Middle frontal gyrus (tissue), 1 donor: ENCODE measurements at regions not wholly inside any gene's neighbourhood (a gene's known extent, or its start where the extent isn't known, plus 50 kb on each side); places are given as distances from the start of the nearest gene placed in this dataset.

Experiments
- DNase-seq: peaks from one replicate; pipeline ENCODE4 v3.0.0-alpha.2; 2015; ENCODE audit warnings: low spot score; ENCODE audit errors: extremely low spot score

DNA sequence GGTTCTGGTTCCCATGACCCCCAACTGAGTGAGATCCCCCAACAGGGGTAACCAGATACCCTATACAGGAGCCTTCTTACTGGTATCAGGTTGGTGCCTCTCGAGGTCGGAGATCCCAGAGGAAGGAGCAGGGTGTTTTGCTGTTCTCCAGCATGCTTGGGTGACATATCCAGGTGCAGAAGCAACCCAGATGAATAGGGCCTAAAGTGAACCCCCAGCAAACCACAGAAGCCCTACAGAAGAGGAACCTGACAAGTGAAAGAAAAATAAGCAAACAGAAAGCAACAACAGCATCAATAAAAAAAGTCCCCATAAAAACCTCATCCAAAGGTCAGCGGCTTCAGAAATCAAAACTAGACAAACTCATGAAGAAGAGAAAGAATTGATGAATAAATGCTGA is 633.4 kb upstream of the CXADR start:
- DNase-seq: no peak

DNA sequence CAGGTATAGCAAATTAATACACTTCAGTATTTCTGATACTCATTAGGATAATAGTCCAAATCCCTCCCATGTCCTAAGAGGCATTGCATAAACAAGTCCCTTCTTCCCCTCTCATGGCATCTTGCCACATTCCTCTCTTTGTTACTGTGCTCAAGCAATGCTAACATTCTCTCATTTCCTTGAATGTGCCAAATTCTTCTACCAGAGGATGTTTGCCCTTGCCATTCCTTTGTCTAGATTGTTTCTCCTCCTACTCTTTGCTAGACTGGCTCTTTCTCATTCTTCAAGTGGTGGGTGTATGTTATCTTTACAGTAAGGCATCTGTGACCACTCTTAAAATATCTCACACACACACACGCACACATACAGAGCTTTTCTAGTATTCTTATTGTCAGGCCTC is 621.0 kb upstream of the CXADR start:
- DNase-seq: no peak

DNA sequence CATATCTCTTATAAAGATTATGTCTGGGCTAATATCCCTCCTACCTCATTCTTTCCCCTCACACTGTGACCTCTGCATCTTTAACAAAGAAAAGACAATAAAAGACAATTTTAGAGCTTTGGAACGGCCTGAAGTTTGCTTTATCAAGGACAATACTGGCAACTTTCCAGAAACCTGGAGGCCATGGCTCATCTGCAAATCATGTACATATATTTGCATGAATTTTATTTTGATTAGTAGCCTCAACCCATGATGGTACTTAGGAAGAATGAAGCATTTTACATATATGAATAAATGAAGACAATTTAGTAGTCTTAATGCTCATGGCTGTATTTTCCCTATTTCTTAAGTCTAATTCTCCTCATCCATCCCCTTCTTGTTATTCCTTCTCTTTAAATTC is 612.2 kb upstream of the CXADR start:
- DNase-seq: no peak

- DNase-seq: no peak
Measured at GRCh38 chr21:16908077-16908476, 604.8 kb upstream of the CXADR start.

DNA sequence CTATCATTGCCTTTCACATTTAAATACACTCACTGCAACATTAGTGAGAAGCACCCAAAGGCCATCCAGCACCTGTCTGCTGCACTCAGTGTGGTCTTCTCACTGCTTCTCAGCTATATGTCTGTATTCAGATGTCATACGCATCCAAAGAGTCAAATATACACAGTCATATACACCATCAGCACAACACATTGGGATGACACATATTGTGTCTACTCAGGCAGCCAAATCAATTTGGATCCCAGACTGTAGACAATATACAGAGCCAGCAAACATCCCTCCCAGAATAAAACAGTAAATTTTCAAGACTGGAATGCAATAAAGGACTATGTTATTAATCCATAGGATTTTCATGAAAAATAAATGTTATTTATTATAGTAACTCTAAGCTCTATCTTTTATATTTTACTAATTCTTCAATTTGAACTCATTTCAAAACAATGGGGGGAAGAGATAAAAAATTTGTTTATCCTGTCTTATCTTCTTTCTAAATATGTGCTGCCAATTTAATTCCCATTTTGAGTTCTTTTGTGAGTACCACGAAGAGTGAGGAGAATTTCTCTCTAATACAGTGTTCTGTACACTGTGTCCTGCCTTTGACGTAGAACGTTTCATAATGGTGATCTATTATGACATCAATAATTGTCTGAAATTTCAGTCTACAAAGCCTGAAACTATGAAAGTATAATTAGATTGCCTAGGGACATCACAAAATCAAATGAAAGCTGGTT is 602.2 kb upstream of the CXADR start:
- no peak for DNase-seq

DNA sequence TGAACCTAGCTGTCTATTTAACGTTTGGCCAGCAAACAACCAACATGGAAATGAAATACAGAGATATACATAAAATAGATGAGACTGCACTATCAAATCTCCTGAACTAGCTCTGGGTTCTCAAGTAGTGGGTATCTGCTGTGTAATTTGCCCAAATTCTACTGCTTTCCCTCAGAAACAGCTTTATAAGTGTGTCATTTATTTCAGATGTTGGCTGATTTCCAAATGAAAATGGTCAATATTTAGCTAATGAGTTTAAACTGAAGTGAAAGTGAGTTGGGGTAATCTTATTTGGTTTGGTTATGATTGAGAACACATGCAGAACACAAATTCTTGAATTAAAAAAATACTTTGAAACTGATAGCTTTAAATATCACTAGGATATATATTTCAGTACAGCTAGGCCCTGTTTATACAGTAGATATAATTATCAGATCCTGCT is 601.7 kb upstream of the CXADR start:
- no peak for DNase-seq

DNA sequence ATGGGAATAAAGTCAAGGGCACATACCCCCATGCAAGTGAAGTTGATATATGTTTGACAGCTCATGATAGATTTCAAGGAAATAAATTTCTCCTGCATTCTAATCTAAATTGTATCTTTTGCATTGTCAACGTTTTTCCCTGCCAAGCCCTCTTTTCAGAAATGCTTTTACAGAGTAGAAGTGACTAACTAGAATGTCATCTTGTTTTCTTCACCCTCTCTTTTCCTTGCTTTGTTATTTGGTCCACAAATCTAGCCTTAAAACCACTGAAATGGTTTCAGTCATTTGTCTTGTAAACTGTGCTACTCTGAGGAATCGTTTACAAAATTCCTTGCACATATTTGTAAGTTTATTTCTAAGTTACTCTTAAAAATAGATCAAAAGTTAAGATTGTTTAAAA is 600.8 kb upstream of the CXADR start:
- DNase-seq: no peak

GRCh38 chr21:16913010-16913409 is 599.8 kb upstream of the CXADR start:
- DNase-seq: no peak

DNA sequence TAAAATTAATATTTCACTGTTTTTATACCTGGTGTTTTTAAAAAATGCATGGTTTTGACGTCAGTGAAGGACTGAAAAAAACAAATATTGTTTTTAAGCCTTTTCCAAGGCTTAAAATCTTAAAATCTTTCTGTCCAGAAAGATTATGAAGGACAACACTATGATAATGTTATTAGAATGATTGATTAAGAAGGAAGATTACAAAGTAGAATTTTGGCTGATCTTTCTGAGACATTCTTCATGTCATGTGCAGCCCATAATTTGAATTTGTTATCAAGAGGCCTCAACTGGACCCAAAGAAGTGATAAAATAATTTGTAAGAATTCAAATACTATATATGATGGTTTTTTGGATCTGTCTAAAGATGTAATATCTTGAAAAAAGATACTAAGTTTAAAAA is 584.4 kb upstream of the CXADR start:
- no peak for DNase-seq

GRCh38 chr21:16932314-16932713 is 580.5 kb upstream of the CXADR start:
- no peak for DNase-seq

DNA sequence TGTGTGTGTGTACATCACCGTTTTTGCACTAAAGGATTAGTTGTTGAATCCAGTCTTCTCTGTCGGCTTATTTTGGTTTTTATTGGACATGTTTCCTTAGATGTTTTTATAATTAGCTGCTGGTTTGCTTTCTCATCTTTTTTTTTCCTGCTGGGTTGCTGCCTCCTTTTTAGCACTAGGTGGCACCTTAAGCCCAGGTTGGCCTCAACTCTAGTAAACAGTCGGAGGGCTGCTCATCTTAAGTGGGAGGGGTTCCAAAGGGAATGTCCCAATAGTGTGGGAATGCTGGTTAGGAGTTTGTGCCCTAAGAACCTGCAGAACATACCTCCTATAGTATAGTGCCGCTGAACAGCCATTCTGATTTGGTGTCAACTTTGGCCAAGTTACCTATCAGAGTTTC is 570.1 kb upstream of the CXADR start:
- no peak for DNase-seq

- DNase-seq: no peak
Measured at GRCh38 chr21:16943231-16943630, 569.6 kb upstream of the CXADR start.

- DNase-seq: no peak
Measured at GRCh38 chr21:16945580-16945979, 567.3 kb upstream of the CXADR start.

DNA sequence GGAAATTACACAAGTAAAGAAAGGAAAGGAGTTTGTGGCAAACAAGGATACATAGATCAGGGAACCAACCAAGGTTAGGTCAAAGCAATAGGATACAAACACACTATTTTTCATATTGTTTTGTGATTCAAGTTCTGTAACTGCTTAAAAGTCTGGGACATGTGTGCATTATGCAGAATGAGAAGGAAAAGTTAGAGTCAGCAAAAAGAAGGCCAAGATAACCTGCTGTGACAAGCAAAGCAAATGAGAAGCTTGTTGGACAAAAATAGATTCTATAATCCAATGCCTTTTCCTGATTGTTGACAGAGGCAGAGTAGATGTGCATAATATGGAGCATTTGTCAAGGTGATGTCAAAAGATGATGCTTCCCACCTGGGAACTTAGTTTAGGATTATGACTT is 556.0 kb upstream of the CXADR start:
- no peak for DNase-seq

- no peak for DNase-seq
Measured at GRCh38 chr21:16965424-16965823, 547.4 kb upstream of the CXADR start.

- no peak for DNase-seq
Measured at GRCh38 chr21:16968436-16968835, 544.4 kb upstream of the CXADR start.

DNA sequence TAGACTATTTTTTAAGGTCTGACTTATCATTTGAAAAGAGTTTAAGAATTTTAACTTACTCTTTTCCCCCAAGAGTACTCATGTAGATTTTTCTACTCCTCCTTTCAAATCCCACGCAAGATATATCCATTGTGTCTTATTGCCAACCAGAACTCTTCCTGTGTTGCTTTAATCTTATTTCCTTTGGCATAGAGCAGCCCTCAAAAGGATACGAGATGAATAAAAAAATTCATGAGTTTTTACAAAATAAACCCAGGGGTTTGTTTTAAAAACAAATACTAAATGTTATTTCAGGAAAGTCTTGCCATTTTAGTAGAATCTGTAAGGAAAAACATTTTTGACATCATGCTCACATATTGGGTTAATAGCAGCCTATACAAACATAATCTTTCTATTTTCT is 543.2 kb upstream of the CXADR start:
- DNase-seq: no peak

DNA sequence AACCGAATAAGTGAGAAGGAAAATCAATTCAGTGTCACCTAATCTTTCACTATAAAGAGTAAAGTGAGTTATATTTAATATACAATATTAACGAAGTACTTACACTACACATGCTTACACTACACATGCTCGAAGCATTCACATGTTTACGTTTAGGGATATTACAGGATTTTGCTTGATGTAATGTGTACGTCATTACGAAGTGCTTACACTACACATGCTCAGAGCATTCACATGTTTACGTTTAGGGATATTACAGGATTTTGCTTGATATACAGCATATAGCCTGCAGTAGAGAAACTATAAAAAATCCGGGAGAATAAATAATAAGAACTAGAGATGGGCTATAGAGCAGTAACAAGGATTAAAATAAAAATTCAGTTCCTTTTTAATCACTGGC is 538.8 kb upstream of the CXADR start:
- no peak for DNase-seq

DNA sequence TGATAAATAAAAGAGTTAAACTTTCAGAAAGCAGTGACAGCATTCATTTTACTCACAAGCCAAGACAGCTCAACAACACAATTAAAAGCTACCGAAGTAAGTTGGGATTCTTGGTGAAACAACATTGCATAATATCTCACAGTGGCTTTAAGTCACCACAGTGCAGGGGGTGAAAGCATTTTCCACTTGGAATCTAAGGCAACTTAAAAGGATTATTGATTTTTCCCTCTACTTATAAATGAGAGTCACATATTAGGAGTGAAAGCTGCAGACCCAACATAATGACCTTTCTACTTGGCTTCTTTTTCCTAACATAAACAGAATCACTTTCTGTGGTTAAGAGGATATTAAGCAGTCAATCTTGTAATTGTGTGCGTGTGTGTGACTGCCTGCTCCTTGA is 536.6 kb upstream of the CXADR start:
- no peak for DNase-seq

GRCh38 chr21:16978309-16978895 is 534.4 kb upstream of the CXADR start:
- no peak for DNase-seq

DNA sequence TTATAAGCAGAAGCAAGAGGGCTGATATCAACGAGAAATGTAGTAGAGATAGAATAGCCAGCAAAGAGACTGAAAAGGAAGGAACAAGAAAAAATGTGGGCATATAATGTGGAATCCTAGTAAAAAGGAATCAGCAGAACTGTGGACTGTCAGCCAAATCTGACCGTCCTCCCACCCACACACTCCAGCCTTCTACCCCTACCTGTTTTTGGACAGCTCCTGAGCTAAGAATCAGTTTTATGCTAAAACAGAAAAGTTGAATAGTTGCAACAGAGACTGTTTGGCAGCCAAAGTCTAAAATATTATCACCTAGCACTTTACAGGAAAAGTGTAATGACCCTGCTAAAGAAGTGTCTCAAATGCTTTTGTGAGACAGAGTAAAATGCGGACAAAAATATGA is 533.3 kb upstream of the CXADR start:
- DNase-seq: no peak

DNA sequence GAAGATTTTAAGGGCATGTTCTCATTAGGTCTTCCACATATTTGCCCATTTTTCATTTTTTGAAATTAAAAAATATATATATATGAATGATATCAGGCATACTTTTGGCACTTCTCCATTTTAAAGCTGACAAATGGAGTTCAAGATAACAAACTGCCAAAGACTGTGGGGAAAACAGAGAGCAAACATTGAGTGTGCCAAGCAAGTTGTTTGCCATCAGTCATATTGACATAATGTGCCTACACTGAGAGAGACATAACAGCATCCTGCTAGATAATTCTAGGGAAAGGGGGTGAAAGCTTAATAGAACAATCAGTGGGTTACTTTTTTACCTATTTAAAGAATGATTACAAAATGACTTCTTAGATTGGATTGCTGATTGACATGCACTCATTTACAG is 529.4 kb upstream of the CXADR start:
- DNase-seq: no peak

DNA sequence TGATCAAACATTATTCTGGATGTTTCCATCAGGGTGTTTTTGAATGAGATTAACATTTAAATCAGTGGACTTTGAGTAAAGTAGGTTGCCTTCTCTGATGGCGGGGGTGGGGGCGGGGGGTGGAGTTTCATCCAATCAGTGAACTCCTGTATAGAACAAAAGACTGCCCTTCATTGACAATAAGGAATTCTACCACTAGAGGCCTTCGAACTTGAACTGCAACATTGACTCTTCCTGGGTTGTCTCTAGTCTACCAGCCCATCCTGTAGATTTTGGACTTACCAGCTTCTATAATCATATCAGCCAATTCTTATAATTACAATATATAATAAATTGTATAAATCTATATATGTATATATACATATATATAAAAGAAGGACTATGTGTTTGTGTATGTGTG is 520.4 kb upstream of the CXADR start:
- no peak for DNase-seq
